Aorta (tissue), 5 donors: ENCODE measurements at regions not wholly inside any gene's neighbourhood (a gene's known extent, or its start where the extent isn't known, plus 50 kb on each side); places are given as distances from the start of the nearest gene placed in this dataset.
A peak's percentile ranks its signal among the peaks of the same experiment; 100 is the strongest.
"Not testable (repeated sequence)": the region's sequence is repeated elsewhere in the genome, so short reads cannot be mapped to it uniquely, and the experiment has no call there.

ENCODE experiments used
- ATAC-seq: fragments of 200-7000 bp; cut with Tn5 transposase; one replicate; pipeline ENCODE4 v1.9.1; 2022; ENCODE audit warnings: moderate library complexity; ENCODE audit not compliant: low FRiP score
- DNase-seq, 2 donors: peaks; one replicate each; pipeline ENCODE4 v3.0.0-alpha.2; 2020
- H3K27ac ChIP-seq, 2 donors: one replicate each; pipeline ENCODE4 v1.5.1; 2013; ENCODE audit warnings: low read length in 2 of 2, mild to moderate bottlenecking in 2 of 2, moderate library complexity in 2 of 2, control low read depth in 1 of 2, inconsistent platforms in 1 of 2, low read depth in 1 of 2
- H3K27me3 ChIP-seq, 2 donors: one replicate each; pipeline ENCODE4 v1.6.1; 2013; ENCODE audit warnings: control low read depth in 1 of 2, low read length in 1 of 2, mild to moderate bottlenecking in 1 of 2, moderate library complexity in 1 of 2; ENCODE audit not compliant: insufficient read depth in 2 of 2, control insufficient read depth in 1 of 2
- H3K36me3 ChIP-seq, 2 donors: one replicate each; pipeline ENCODE4 v1.6.1; 2013; ENCODE audit warnings: control low read depth in 1 of 2, low read length in 1 of 2, mild to moderate bottlenecking in 1 of 2; ENCODE audit not compliant: insufficient read depth in 2 of 2, control insufficient read depth in 1 of 2
- H3K4me1 ChIP-seq, 2 donors: one replicate each; pipeline ENCODE4 v1.6.1; 2013; ENCODE audit warnings: low read length in 2 of 2, control low read depth in 1 of 2, mild to moderate bottlenecking in 1 of 2, moderate library complexity in 1 of 2; ENCODE audit not compliant: insufficient read depth in 2 of 2, control insufficient read depth in 1 of 2
- H3K4me3 ChIP-seq, 2 donors: one replicate each; pipeline ENCODE4 v1.5.1; 2013; ENCODE audit warnings: low read length in 2 of 2, control low read depth in 1 of 2, mild to moderate bottlenecking in 1 of 2
- H3K9me3 ChIP-seq: one replicate; pipeline ENCODE4 v1.6.1; 2013; ENCODE audit warnings: mild to moderate bottlenecking, low read length; ENCODE audit not compliant: control insufficient read depth
- WGBS, 2 donors: extraction: QIAGEN DNeasy Blood & Tissue Kit; methylation state at CpG; one replicate each; pipeline ENCODE4 v1.1.7; 2013; 5-methylcytosine and 5-hydroxymethylcytosine counted together
- intact Hi-C, 2 donors: fragments of 100-400 bp; cut with DNase I; formaldehyde crosslinking; loops; one replicate each; pipeline versions ENCODE4 v1.14.2 to v1.15.0; 2022
- donor health status: healthy with polysubstance abuse.
- donor health status: Bipolar disorder and iron deficiency.
- donor health status: DM: no; HTN: no; CAD: no.
- donor health status: DM: no; HTN: no; CAD: no.
- donor health status: DM: yes; HTN: yes; CAD: no.

- ATAC-seq (no peak), DNase-seq (no peak)
- H3K4me3 ChIP-seq, result no peak overlapping the region
- WGBS, 2 donors, result 81 to 83% methylated on average over 22 of the region's 22 CpGs
- no peaks in the 10 kb centered on the region for H3K36me3 ChIP-seq
- H3K27ac ChIP-seq, result no peak overlapping the region
- H3K9me3 ChIP-seq, result no peaks in the 10 kb centered on the region
- no peaks in the 10 kb centered on the region for H3K27me3 ChIP-seq
- intact Hi-C loops, result no loop called here
- no peaks in the 10 kb centered on the region for H3K4me1 ChIP-seq
These were observed 141.0 kb downstream of the BRD1 start for GRCh38 chr22:49686495-49687219.

- no peaks in the 10 kb centered on the region for H3K27me3 ChIP-seq
- no peaks in the 10 kb centered on the region for H3K9me3 ChIP-seq
- no peak overlapping the region for H3K4me3 ChIP-seq
- no peak for ATAC-seq
- intact Hi-C loops, result no loop called here
- WGBS, 2 donors, result 77 to 78% methylated on average over 18 of the region's 18 CpGs
- no peaks in the 10 kb centered on the region for H3K4me1 ChIP-seq
- no peaks in the 10 kb centered on the region for H3K36me3 ChIP-seq
- no peak for DNase-seq
- no peak overlapping the region for H3K27ac ChIP-seq
These were observed 142.0 kb downstream of the BRD1 start for GRCh38 chr22:49685686-49686085.

GRCh38 chr22:49685116-49685515 lies 142.6 kb downstream of the BRD1 start:
- Histone ChIP-seq H3K27me3 (no peaks in the 10 kb centered on the region), H3K27ac (no peak overlapping the region), H3K4me1 (no peaks in the 10 kb centered on the region), H3K9me3 (no peaks in the 10 kb centered on the region), H3K36me3 (no peaks in the 10 kb centered on the region), H3K4me3 (no peak overlapping the region)
- intact Hi-C loops, result no loop called here
- DNase-seq (no peak), ATAC-seq (no peak)
- 74 to 79% methylated on average over 9 of the region's 9 CpGs for WGBS, 2 donors

- 90 to 96% methylated on average over 3 of the region's 3 CpGs for WGBS, 2 donors
- intact Hi-C loops, result no loop called here
- no peaks in the 10 kb centered on the region for H3K36me3 ChIP-seq
- ATAC-seq (no peak), DNase-seq (no peak)
- no peaks in the 10 kb centered on the region for H3K9me3 ChIP-seq
- no peak overlapping the region for H3K4me3 ChIP-seq
- H3K27ac ChIP-seq, result no peak overlapping the region
- H3K27me3 ChIP-seq, result no peaks in the 10 kb centered on the region
- H3K4me1 ChIP-seq, result no peaks in the 10 kb centered on the region
These were observed 144.6 kb downstream of the BRD1 start for GRCh38 chr22:49683032-49683431.

GRCh38 chr22:49680819-49681218 lies 146.9 kb downstream of the BRD1 start:
- H3K36me3 ChIP-seq, H3K27me3 ChIP-seq, ATAC-seq, H3K9me3 ChIP-seq, intact Hi-C loops, H3K4me1 ChIP-seq, H3K4me3 ChIP-seq, H3K27ac ChIP-seq, DNase-seq: not testable (repeated sequence)
- WGBS, 2 donors, result 95 to 97% methylated on average over 6 of the region's 6 CpGs

- intact Hi-C loops, result no loop called here
- no peak overlapping the region for H3K4me3 ChIP-seq
- H3K27ac ChIP-seq, result no peak overlapping the region
- H3K27me3 ChIP-seq, result no peaks in the 10 kb centered on the region
- WGBS, 2 donors, result 64 to 70% methylated on average over 10 of the region's 10 CpGs
- H3K4me1 ChIP-seq, result no peaks in the 10 kb centered on the region
- no peaks in the 10 kb centered on the region for H3K9me3 ChIP-seq
- H3K36me3 ChIP-seq, result no peaks in the 10 kb centered on the region
- DNase-seq (no peak), ATAC-seq (no peak)
These were observed 148.9 kb downstream of the BRD1 start for GRCh38 chr22:49678842-49679170.

GRCh38 chr22:49678137-49678841 lies 149.4 kb downstream of the BRD1 start:
- H3K27me3 ChIP-seq, result no peaks in the 10 kb centered on the region
- H3K4me3 ChIP-seq, result no peak overlapping the region
- no peaks in the 10 kb centered on the region for H3K9me3 ChIP-seq
- 54 to 56% methylated on average over 22 of the region's 22 CpGs for WGBS, 2 donors
- H3K4me1 ChIP-seq, result no peaks in the 10 kb centered on the region
- intact Hi-C loops, result no loop called here
- ATAC-seq (no peak), DNase-seq (no peak)
- no peaks in the 10 kb centered on the region for H3K36me3 ChIP-seq
- H3K27ac ChIP-seq, result no peak overlapping the region

GRCh38 chr22:49677495-49677889 lies 150.2 kb downstream of the BRD1 start:
- H3K27me3 ChIP-seq, result no peaks in the 10 kb centered on the region
- H3K4me1 ChIP-seq, result no peaks in the 10 kb centered on the region
- H3K36me3 ChIP-seq, result no peaks in the 10 kb centered on the region
- 74 to 79% methylated on average over 18 of the region's 18 CpGs for WGBS, 2 donors
- intact Hi-C loops, result no loop called here
- no peak for ATAC-seq
- H3K27ac ChIP-seq, result no peak overlapping the region
- no peaks in the 10 kb centered on the region for H3K9me3 ChIP-seq
- H3K4me3 ChIP-seq, result no peak overlapping the region
- no peak for DNase-seq

- no peak overlapping the region for H3K27ac ChIP-seq
- H3K9me3 ChIP-seq, result no peaks in the 10 kb centered on the region
- no peak overlapping the region for H3K4me3 ChIP-seq
- H3K27me3 ChIP-seq, result no peaks in the 10 kb centered on the region
- 60 to 70% methylated on average over 9 of the region's 9 CpGs for WGBS, 2 donors
- intact Hi-C loops, result no loop called here
- ATAC-seq, result no peak
- DNase-seq, result peak in 1 of 2 donors; percentile 31
- no peaks in the 10 kb centered on the region for H3K4me1 ChIP-seq
- no peaks in the 10 kb centered on the region for H3K36me3 ChIP-seq
These were observed 150.7 kb downstream of the BRD1 start for GRCh38 chr22:49676783-49677494.
